Neural progenitor cell (in vitro differentiated cells): ENCODE measurements at regions not wholly inside any gene's neighbourhood (a gene's known extent, or its start where the extent isn't known, plus 50 kb on each side); places are given as distances from the start of the nearest gene placed in this dataset.

Source experiments
- DNase-seq: peaks from one replicate; pipeline ENCODE4 v3.0.0-alpha.2; 2016; ENCODE audit warnings: low spot score
- H2AFZ ChIP-seq: fragments of 200-600 bp; sonication (generic); replicated peaks from 2 replicates; pipeline ENCODE4 v1.6.1; 2016; ENCODE audit warnings: antibody characterized with exemption
- H3F3A ChIP-seq: fragments of 200-600 bp; sonication (generic); 2 replicates; pipeline ENCODE4 v1.6.1; 2016; ENCODE audit warnings: antibody characterized with exemption, low read depth
- H3K27ac ChIP-seq: fragments of 200-600 bp; sonication (generic); 2 replicates; pipeline ENCODE4 v1.5.1; 2016; ENCODE audit warnings: mild to moderate bottlenecking
- H3K27me3 ChIP-seq: fragments of 200-600 bp; sonication (generic); 2 replicates; pipeline ENCODE4 v1.6.1; 2016; ENCODE audit warnings: mild to moderate bottlenecking, moderate library complexity
- H3K36me3 ChIP-seq: fragments of 200-600 bp; sonication (generic); 2 replicates; pipeline ENCODE4 v1.5.1; 2016
- H3K4me1 ChIP-seq: fragments of 200-600 bp; sonication (generic); 2 replicates; pipeline ENCODE4 v1.6.1; 2016; ENCODE audit warnings: mixed run types
- H3K4me2 ChIP-seq: fragments of 200-600 bp; sonication (generic); 2 replicates; pipeline ENCODE4 v1.6.1; 2016
- H3K4me3 ChIP-seq: fragments of 200-600 bp; sonication (generic); 2 replicates; pipeline ENCODE4 v1.5.1; 2016
- H3K79me2 ChIP-seq: fragments of 200-600 bp; sonication (generic); 2 replicates; pipeline ENCODE4 v1.6.1; 2016; ENCODE audit warnings: low read depth
- H3K9ac ChIP-seq: fragments of 200-600 bp; sonication (generic); 2 replicates; pipeline ENCODE4 v1.6.1; 2016
- H3K9me3 ChIP-seq: fragments of 200-600 bp; sonication (generic); 2 replicates; pipeline ENCODE4 v1.5.1; 2016; ENCODE audit warnings: low read depth
- H4K20me1 ChIP-seq: fragments of 200-600 bp; sonication (generic); 2 replicates; pipeline ENCODE4 v1.6.1; 2016; ENCODE audit warnings: low read depth
- H3K27ac Mint-ChIP-seq: 3 replicates; pipeline ENCODE4 v1.8.0; 2021; ENCODE audit warnings: mixed read lengths
- H3K27me3 Mint-ChIP-seq: 2 replicates; pipeline ENCODE4 v1.8.0; 2022; ENCODE audit warnings: low read depth, mild to moderate bottlenecking, inconsistent platforms, moderate library complexity, mixed read lengths; ENCODE audit not compliant: insufficient read depth
- H3K36me3 Mint-ChIP-seq: 3 replicates; pipeline ENCODE4 v1.8.0; 2021; ENCODE audit warnings: mixed read lengths
- H3K4me1 Mint-ChIP-seq: 3 replicates; pipeline ENCODE4 v1.8.0; 2021; ENCODE audit warnings: mixed read lengths
- H3K4me3 Mint-ChIP-seq: 3 replicates; pipeline ENCODE4 v1.8.0; 2021; ENCODE audit warnings: mild to moderate bottlenecking, moderate library complexity, mixed read lengths
- H3K9me3 Mint-ChIP-seq: 3 replicates; pipeline ENCODE4 v1.8.0; 2020; ENCODE audit warnings: mixed read lengths
- CTCF ChIP-seq: fragments of 200-600 bp; sonication (generic); IDR thresholded peaks from 2 replicates; pipeline ENCODE4 v1.5.1; 2017; ENCODE audit warnings: antibody characterized with exemption, mild to moderate bottlenecking
- EZH2 ChIP-seq: fragments of 200-600 bp; sonication (generic); IDR thresholded peaks from 2 replicates; pipeline ENCODE4 v1.6.1; 2017; ENCODE audit warnings: antibody characterized with exemption, mild to moderate bottlenecking, moderate library complexity
- EZH2phosphoT487 ChIP-seq: fragments of 200-600 bp; sonication (generic); IDR thresholded peaks from 2 replicates; pipeline ENCODE4 v1.6.1; 2017; ENCODE audit warnings: antibody characterized with exemption

- Histone ChIP-seq H3K4me3 (no peak overlapping the region), H3K9ac (no peak overlapping the region), H2AFZ (no peak overlapping the region), H3K27ac (no peak overlapping the region), H3K4me2 (no peak overlapping the region), H3K4me1 (no peaks in the 10 kb centered on the region), H3K9me3 (no peaks in the 10 kb centered on the region), H3K27me3 (no peaks in the 10 kb centered on the region), H3K36me3 (no peaks in the 10 kb centered on the region), H4K20me1 (no peaks in the 10 kb centered on the region), H3K79me2 (no peaks in the 10 kb centered on the region), H3F3A (no peaks in the 10 kb centered on the region)
- Mint-ChIP-seq H3K27me3 (peaks cover 4% of the 10 kb centered on the region), H3K4me3 (no peak overlapping the region), H3K27ac (no peak overlapping the region), H3K36me3 (no peaks in the 10 kb centered on the region), H3K4me1 (no peaks in the 10 kb centered on the region), H3K9me3 (peaks cover 17% of the 10 kb centered on the region)
- no peak for TF ChIP-seq CTCF
- no peak for TF ChIP-seq EZH2phosphoT487
- no peak for TF ChIP-seq EZH2
- DNase-seq = no peak
Observed at GRCh38 chr1:173377266-173377665, 99.9 kb upstream of the PRDX6 start.

- no peaks in the 10 kb centered on the region for H3K9me3 Mint-ChIP-seq
- H3K4me3 Mint-ChIP-seq = no peak overlapping the region
- no peaks in the 10 kb centered on the region for H3K4me1 Mint-ChIP-seq
- no peak overlapping the region for H3K27ac Mint-ChIP-seq
- Histone ChIP-seq H3K9ac (no peak overlapping the region), H3F3A (no peaks in the 10 kb centered on the region), H3K27me3 (no peaks in the 10 kb centered on the region), H3K36me3 (no peaks in the 10 kb centered on the region), H3K4me2 (no peak overlapping the region), H3K9me3 (no peaks in the 10 kb centered on the region), H3K79me2 (no peaks in the 10 kb centered on the region), H3K27ac (no peak overlapping the region), H2AFZ (no peak overlapping the region), H3K4me3 (no peak overlapping the region), H3K4me1 (no peaks in the 10 kb centered on the region), H4K20me1 (no peaks in the 10 kb centered on the region)
- no peak for DNase-seq
- peaks cover 2% of the 10 kb centered on the region for H3K27me3 Mint-ChIP-seq
- H3K36me3 Mint-ChIP-seq = no peaks in the 10 kb centered on the region
- TF ChIP-seq EZH2phosphoT487 (no peak), EZH2 (no peak), CTCF (no peak)
Observed at GRCh38 chr1:173383351-173383750, 93.8 kb upstream of the PRDX6 start.

- Mint-ChIP-seq H3K27me3 (no peaks in the 10 kb centered on the region), H3K9me3 (no peaks in the 10 kb centered on the region), H3K4me3 (no peak overlapping the region), H3K4me1 (no peaks in the 10 kb centered on the region), H3K27ac (no peak overlapping the region), H3K36me3 (no peaks in the 10 kb centered on the region)
- no peaks in the 10 kb centered on the region for H3K27me3 ChIP-seq
- H3K4me2 ChIP-seq = no peak overlapping the region
- H2AFZ ChIP-seq = no peak overlapping the region
- H3K36me3 ChIP-seq = no peaks in the 10 kb centered on the region
- no peaks in the 10 kb centered on the region for H3K4me1 ChIP-seq
- TF ChIP-seq EZH2 (no peak), CTCF (no peak), EZH2phosphoT487 (no peak)
- no peak overlapping the region for H3K4me3 ChIP-seq
- H3K9ac ChIP-seq = no peak overlapping the region
- no peak for DNase-seq
- H3K79me2 ChIP-seq = no peaks in the 10 kb centered on the region
- H3K27ac ChIP-seq = no peak overlapping the region
- no peaks in the 10 kb centered on the region for H3K9me3 ChIP-seq
- no peaks in the 10 kb centered on the region for H4K20me1 ChIP-seq
- H3F3A ChIP-seq = no peaks in the 10 kb centered on the region
Observed at GRCh38 chr1:173388352-173388751, 88.8 kb upstream of the PRDX6 start.
